MV-4-11 (cell line): ENCODE measurements at regions not wholly inside any gene's neighbourhood (a gene's known extent, or its start where the extent isn't known, plus 50 kb on each side); places are given as distances from the start of the nearest gene placed in this dataset.

ENCODE experiments used
- DNase-seq: peaks from one replicate; lab custom pipeline; 2025; lab: John Stamatoyannopoulos, UW

DNA sequence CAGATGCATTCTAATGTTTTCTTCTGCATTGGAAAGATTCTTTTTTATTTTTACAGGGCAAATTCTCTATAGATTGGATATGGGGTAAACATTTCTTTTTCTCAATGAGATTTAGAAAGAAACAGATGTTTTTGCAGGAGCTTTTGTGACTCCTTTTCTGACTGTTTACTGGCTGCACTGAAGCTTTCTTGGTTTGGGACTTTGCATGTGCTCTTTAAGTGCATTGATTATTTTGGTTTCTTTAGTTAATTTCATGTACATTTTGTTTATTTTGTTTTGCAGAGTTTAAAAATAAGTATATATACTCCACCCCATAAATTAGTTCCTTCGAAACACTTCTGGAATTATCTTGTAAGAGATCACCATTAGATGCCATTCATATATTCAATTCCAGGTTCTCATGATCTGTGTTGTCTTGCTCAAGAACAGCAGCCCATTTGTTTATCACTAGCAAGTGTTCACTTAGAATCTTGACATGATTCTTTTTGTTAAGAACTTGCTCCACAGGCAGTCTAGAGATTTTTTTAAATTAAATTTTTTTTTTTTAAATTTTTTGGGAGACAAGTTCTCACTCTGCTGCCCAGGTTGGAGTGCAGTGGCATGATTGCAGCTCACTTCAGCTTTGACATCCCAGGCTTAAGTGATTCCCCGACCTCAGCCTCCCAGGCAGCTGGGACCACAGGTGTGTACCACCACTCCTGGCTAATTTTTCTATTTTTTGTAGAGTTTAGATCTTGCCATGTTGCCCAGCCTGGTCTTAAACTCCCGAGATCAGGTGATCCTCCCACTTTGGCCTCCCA is 233.7 kb downstream of the MYCN start:
- DNase-seq = no peak

DNA sequence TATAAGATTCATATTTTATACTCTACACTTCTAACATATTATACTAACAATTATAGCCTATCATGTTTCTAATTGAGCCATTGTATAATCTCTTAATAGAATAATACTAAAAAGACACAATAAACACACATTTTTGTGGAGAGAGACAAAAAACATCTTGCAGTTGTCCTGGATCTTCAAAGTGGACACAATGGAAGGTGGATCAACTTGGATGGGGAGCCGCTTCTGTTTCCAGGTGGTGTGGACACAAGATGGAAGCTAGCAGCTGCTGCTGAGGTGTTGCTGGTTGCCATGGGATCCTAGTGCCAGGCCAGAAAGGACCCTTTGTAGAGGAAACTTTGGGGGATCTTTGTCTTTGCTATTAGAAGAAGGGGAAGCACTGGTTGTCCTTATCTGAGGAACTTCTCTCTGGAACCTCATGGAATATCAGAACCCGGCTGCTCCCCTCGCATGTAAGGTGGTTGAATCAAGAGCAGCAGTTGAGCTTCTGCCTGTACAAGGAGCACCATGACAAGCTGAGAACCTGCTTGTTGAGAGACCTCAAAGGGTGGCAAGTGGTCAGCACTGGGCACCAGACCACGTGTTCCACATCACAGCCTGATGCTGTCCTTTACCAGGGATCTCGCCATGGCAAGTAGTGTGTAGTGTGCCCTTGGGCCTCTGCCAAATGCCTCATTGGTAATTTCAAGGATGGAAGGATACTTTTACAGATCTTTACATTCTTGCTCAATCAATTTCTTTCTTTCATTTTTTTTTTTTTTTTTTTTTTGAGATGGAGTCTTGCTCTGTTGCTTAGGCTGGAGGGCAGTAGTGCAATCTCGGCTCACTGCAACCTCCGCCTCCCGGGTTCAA is 232.2 kb downstream of the MYCN start:
- DNase-seq = no peak

DNA sequence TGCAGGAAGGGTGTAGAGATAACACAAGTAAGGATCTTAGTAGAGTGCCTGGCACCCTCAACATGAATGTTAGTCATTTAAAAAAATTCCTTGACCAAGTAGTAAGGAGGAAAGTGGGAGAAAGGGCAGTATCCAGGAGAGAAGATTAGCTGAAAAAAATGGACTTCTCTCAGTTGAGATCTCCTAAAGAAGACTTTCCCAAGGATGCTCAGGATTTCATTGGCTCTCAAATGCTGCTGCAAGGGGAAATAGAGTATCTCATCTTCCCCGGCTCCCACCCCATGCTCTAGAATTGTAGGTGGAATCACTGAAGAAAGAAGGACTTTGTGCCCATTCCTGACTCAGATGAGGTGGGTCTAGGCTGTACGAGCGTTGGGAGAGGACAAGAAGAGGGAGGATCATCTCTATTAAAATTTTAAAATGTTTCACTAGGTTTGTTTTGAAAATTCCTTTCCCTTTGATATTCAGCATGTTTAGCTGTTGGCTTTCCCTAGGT is 231.1 kb downstream of the MYCN start:
- DNase-seq = no peak

DNA sequence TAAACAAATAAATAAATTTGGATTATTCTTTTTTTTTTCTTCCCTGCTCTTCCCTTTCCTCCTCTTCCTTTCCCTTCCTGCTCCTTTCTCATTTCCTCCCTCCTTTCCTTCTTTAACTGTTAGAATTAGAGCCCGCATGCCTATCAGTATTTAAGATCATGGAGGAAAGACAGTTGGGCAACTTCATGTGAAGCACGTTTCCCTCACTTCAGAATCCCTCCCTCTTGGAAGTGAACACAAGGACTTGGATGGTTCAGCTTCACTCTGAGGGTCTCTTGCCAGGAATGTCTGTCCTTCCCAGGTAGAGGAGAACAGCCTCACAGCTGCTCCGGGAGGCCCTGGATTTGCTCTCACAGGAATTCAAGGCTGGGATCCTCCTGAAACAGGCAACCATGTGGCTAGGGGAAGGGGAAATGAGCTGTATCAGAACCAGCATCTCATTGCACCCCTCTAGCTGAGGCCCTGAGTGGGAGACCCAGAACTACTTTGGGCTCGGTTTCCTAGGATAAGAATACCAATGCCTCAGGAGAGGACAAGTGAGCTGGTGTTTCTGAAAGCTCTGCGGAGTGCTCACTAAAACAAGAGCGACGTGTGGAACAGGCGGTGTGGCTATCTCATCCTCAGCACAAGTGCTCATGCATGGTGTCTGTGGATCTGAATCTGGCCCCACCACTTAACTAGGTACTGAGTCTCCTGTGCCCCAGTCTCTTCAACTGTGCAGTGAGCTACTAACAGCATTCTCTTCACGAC is 230.5 kb downstream of the MYCN start:
- no peak for DNase-seq

DNA sequence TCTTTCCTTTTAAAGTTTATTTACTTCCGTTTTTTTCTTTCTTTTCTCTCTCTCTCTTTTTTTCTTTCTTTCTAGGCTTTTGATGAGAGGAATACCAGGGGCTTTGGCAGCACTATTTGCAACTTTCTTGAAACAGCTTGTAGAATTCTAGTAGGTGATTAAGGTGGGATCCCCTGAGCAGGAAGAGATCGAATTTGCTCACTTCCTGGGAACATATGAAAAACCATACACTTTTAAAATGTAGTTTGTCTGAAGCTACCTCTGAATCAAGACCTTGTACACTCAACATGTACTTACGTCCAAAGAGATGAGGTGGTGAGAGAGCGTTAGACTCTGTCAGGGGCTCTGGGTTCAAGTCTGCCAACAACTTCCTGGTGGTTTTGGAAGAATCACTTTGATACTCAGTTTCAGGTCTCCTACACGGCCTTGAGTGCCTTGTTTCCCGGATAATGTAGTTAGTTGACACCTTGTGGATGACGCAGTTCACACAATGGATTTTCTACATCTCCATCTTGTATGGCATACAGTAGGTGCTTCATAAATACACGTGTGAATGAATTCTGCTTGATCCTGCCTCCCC is 229.1 kb downstream of the MYCN start:
- no peak for DNase-seq

DNA sequence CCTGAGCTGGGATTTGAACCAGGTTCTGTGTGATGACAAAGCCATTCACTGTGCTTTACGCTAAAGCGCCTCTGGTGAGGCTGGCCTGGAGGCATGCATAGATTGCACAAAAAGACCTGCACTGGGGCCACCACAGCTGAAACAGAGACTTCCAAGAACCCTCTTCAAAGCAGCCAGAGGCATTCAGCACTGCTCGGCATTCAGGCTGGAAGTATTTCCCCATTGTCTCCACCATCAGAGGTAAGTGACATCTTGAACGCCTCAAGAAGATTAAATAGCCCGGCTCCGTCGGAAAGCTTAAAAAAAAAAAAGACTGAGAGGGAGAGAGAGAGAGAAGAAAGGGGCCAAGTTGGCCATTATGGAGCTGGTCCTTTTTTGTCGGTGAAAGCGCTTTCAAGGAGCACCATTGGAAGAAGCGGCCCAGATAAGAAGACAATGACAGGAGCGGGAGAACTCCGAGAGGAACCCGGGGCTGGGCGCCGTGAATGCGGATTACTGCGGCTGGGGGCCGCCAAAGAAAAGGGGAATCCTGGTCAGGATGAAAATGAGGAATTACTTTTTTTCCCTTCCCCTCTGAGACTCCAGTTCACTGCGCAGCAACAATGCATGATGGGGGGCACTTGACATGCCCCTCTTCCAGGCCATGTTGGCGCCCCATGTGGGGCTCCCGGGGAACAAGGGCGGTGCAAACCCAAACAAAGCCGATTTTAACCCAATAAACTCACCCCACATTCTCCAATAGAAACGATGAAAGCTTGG is 228.3 kb downstream of the MYCN start:
- DNase-seq = no peak

DNA sequence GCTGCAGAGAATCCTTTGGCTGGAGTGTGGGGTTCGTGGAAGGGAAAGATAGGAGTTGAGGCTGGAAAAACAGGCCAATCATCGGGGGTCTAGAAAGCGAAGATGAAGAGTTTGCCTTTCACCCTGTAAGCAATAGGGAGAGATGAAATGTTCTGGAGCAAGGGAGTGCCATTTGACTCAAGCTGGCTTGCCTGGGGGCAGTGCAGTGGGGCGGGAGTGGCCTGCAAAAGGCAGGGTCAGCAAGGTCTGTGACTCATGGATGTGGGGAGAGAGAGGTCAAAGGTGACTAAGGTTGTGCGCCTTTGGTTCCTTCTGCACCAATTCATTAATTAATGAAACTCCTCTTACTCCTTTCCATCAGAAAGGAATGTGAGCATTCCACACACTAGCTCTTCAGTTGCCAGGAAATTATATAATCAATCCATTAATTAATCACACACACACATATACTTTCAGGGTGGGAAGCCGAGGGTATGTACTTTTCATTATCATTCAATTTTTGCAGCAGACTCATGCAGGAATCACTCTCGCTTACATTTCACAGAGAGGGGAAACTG is 227.6 kb downstream of the MYCN start:
- no peak for DNase-seq

DNA sequence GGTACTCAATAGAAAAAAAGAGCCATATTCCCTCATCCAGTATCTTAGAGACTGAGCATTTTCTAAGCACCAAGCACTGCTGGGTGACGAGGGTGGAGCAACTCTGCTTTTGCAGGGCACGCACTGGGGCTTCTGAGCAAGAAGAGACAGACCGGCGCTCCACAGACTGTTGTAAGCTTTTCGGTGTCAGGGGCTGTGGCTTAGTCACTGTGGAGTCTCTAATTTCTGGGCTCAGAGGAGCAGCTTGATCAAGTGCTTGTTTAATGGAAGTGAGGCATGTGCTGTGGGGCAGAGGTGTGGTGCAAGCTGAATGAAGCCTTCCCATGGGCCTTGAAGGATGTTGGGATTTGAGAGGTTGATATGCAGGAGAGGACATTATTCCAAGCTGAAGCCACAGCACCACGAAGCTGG is 227.1 kb downstream of the MYCN start:
- no peak for DNase-seq

DNA sequence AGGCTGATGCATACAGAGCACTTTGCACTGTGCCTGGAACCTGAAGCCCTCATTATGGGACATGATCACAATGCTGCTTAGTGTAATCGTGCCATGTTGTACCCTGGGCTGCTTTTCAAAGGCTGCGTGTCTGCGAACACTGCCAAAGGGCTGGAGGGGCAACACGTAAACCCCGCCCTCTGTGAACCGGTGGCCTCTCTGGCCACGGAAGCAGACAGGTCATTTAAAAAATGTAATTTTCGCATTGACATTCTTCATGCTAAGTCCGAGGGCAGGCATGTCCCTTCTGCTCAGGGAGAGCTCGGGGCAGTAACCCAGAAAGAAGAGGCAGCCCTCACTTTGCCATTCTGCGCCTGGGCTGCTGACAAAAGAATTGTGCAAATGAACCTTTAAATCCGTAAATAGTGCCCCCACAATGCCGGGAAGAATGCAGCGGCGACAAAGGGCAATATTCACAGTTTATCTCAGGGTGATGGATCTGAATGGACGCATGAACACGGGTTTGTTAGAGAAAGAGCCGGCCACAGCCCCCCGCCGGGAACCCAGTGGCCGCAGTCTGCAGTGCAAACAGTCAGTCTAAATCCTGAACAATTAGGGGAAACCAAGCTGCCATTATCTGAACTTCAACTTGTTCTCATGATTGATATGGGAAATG is 226.1 kb downstream of the MYCN start:
- DNase-seq = no peak

DNA sequence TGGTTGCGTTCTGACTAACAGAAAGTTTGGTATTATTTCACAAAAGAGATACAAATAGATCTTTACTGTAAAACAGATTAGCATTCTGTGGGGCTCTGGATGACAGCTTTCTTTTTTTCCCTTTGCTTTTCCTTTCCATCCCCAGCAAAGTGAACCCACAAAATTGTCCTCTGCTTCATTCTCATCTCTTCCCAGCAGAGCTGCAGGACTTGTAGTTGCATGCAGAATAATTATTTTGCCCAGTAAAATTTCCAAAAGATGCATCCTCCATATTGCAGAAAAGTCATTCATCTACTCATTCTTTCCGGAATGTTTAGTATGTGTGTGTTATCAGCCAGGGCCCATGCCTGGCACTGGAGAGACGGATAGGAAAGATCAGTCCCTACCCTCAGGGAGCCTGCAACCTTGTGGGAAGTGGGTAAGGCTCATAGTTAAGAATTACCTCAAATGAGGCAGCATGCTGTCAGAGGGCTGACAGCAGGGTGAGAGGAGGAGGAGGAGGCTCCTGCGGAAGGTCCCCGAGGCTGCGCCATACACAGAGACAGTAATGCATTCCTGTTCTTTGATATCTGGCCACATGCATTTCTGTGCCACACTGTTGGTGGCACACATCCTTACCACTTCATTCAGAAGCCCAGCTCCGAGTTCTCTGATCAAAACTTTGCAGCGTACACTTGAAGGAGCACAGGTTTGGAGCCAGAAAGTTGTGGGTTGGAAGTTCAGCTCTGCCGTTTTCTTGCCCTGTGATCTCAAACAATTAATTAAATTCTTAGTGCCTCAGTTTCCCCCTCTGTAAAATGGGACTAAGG is 225.4 kb downstream of the MYCN start:
- DNase-seq = no peak

DNA sequence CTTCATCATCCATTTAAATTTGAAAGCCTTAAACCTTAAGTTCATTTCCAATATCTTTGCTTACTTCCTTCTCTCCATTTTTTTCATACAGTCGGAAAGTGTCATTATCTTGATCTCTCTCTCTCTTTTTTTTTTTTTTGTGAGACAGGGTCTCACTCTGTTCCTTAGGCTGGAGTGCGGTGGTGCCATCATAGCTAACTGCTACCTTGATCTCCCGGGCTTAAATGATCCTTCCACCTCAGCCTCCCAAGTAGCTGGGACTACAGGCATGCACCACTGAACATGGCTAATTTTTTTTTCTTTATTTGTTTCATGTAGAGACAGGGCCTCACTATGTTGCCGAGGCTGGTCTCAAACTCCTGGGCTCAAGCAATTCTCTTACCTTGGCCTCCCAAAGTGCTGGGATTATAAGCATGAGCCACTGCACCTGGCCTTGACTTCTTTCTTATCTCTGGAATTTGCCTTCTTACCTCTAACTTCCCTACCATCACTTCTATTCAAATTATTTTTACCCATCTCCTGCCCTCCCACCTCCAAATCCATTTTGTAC is 222.2 kb downstream of the MYCN start:
- no peak for DNase-seq

DNA sequence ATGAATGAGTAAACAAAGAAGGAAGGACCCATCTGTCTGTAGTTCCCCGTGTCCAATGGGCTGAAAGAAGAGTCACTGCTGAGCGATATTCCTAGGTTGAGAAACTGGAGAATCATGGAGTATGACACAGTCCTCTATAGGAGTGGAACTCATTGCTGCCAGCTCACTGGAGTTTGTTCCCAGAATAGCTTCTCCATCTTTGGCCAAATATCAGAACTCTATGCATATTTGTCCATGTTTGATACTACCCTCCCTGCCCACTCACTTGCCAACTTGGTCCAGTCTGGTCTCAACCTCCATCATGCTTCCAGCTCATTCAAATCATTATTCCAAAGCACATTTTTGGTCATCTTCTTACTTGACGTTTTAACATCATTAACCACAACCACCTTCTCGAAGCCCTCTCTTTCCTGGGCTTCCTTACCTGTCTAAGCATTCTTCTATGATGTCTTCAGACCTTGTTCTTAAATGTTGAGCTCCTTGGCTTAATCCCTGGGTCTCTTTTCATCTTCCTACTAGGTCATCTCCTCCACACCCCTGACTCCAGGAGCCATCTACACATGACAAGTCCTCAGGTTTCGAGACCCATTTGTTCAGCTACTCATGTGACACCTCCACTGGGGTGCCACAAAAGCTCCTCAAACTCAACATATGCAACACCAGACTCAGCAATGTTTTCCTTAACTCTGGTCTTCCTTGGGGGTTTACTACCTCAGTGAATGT is 221.6 kb downstream of the MYCN start:
- no peak for DNase-seq

DNA sequence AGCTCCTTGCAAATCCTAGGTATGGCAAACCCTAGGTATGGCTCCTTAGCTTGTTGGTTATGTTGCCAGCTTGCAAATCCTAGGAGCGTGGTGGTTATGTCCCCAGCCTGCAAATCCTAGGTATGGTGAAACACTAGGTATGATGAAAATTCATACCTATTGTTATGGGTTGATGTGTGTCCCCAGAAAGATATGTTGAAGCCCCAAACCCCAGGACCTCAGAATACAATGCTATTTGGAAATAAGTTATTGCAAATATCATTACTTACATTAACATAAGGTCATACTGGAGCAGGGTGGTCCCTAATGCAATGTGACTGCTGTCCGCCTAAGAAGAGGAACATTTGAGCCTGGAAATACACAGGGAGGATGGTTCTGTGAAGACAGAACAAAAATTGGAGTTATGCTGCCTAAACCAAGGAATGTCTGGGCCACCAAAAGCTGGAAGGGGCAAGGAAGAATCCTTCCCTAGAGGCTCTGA is 220.8 kb downstream of the MYCN start:
- DNase-seq = no peak

DNA sequence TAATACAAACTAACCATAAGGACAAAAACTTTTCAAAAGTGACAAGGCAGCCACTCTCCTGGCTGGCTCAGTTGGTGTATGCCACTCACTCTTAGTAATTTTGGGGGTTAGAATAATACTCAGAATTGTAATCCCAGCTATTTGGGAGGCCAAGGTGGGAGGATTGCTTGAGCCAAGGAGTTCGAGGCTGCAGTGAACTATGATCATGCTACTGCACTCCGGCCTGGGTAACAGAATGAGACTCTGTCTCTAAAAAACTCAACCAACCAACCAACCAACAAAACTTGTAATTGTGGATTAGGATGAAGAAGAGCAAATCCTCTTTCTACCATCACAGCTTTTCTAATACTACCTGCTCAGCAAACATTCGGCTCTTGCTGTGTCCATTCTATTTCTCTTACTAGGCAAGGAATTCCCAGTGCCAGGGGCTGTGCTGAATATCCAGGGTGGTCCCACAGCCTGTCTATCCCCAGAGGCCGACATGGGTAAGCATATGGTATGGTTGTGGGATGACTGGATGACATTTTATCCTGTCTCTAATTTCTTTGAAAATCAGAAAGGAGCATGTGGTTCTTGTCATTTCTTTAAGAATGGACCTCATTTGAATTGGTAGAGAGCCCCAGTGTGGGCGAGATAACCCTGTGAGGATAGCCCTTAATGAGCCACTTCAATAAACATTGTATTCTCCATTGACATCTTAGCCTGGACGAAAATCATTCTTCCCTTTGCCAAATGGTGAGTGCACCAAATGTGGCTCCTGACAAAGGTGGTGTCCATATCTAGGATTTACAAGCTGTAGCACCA is 220.1 kb downstream of the MYCN start:
- DNase-seq = no peak

DNA sequence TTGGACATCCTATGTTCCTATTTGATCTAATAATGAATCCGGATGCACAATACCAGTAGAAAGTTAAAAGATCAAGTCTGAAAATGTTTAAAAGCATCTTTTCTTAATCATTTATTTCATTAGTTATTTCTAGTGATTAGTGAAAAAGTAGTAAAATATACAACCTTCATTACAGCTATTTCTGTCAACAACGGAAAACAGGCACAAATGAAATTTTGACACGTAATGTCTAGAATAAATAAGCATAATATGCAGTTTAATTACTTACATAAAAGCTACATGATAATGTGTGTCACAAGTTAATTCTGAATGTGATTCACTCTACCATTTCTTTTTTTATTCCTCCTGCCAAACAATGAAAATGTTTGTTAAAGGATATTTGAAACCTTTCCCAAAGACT is 216.1 kb downstream of the MYCN start:
- DNase-seq = no peak

DNA sequence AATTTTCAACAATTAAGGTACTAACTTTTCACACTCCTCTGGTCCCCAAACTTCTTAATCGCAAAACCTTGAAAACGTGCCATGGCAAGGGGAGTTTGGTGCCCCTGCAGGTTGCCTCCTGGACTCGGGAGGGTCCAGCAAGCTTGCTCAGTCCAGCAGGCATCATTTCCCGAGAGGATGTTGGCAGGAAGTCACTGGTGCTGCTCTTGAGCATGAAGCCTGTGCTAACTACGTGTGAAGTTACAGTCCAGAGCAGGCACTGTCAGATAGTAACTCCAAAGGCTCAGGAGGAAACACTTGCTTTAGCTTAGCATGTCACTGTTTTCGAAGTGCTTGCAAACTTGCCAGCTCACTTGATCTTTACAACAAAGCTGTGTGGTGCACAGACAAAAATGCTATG is 215.4 kb downstream of the MYCN start:
- DNase-seq = no peak

DNA sequence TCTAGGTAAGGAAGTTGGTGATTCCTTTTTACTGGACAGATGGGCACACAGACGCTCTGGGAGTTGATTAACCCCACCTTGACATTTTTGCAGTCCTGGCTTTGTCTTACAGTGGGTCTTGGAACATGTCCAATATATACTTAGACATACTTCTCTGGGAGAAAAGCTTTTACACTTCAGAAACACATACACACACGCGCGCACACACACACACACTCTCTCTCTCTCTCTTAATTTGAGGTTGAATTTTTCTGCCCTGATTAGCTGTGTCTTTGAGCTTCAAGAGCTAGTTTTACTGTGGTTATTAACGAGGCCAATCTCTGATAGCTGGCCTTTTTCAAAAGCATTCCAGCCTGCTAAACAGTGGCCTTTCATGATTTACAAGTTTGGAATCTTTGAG is 215.0 kb downstream of the MYCN start:
- no peak for DNase-seq
